Stimulated activated CD4-positive, alpha-beta T cell treated with anti-CD3 and anti-CD28 coated beads, TNF-alpha, amount 100 ng/mL, for 24 hours (primary cell): ENCODE measurements at regions not wholly inside any gene's neighbourhood (a gene's known extent, or its start where the extent isn't known, plus 50 kb on each side); places are given as distances from the start of the nearest gene placed in this dataset.
"Not testable (repeated sequence)": the region's sequence is repeated elsewhere in the genome, so short reads cannot be mapped to it uniquely, and the experiment has no call there.

Experiments
- DNase-seq, 3 experiments: peaks; one replicate each; pipeline ENCODE4 v3.0.0-alpha.2; 2020; ENCODE audit warnings: low read depth in 3 of 3

DNA sequence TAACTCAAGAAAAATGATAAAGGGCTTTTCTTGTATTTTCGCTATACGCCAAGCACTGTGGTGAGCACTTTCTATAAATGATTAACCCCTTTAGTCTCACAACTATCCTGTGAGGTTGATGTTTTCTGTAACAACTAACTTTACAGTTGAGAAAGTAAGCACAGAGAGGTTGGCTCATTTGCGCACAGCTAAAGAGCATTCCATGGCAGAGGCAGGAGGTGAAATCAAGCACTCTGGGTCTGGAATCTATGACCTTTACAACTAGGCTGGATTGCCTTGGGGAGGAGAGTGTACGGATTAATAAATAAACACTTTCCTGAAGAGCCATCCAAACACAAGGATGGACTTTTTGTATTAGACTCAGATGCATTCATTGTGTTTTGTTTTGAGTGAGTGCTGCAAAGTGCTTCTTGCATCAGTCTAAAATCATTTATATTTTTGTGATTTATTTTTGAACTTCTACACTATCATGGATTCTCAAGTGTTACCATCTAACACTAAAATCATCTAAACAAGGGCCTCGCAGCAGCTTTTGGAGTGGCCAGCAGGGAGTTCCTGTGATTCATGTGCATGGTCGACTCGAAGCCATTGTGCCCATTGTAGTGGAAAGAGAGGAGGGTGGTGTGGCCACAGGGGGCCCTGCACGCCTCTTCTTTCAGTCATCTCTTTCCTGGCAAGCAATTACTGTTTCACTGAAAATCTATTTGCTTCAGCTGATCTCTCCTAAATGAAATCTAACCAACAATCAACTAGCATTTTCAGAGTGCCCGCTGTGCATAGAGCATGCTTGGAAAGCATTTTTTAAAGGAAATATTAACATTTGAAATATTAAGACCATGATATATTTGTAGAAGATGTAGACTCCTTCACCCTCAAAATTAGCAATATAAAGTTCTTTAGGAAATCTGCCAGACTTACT, 633.4 kb upstream of the COBL start:
- DNase-seq, result no peak

DNA sequence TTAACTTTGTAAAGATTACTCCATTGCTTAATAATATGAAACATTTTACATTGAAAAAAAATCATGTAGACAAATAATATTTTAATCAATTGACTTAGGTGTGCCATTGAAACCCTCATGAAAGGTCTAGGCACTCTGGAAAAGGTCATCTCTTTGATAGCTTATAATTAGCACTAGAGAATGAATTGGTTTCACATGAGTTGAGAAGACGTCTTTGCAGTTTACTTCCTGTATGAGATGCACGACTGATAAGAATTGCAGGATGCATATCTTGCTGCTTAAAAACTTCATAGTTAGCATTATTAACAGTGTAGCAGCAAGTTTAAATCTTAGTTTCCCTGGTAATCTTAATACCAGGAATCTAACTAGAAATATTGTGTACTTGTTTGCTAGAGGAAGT, 614.2 kb upstream of the COBL start:
- no peak for DNase-seq

DNA sequence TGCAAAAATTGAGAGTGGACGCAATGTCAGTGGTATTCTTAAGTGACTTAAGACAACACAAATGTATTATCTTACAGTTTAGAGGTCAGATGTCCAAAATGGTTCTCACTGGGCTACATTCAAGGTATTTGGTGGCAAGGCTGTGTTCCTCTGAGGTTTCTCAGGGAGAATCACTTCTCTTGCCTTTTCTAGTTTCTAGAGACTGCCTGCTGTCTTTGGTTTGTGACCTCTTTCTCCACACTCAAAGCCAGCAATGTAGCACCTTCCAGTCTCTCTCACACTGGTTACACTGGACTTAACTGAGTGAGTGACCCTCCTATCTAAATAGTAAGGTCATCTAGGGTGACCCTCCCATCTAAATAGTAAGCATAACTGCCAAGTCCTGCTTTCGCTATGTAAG, 613.2 kb upstream of the COBL start:
- no peak for DNase-seq

DNA sequence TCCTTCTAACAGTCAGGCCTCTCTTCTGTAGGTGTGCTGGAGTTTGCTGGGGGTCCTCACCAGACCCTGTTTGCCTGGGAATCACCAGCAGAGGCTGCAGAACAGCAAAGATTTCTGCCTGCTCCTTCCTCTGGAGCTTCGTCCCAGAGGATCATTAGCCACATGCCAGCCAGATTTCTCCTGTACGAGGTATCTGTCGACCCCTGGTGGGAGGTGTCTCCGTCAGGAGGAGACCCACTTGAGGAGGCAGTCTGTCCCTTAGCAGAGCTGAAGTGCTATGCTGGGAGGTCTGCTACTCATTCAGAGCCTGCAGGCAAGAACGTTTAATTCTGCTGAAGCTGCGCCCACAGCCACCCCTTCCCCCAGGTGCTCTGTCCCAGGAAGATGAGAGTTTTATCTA, 611.1 kb upstream of the COBL start:
- DNase-seq, result no peak

DNA sequence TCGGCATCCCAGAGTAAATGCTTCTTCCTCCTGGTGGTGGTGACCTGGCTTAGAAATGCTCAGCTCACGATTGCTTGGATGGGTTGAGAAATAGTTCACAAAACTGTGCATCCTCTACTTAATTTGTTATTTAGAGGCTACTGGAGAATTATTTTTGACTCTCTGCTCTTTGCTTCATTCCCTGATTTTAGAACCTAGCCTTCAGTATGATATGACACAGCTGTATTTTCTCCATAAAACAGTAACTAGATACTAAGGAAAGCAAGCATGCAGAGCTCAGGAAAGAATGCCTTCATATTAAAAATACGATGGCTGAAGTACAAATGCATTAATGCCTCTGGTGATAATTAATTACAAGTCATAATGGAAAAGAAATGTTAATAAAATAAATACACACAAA, 602.0 kb upstream of the COBL start:
- DNase-seq, result no peak

DNA sequence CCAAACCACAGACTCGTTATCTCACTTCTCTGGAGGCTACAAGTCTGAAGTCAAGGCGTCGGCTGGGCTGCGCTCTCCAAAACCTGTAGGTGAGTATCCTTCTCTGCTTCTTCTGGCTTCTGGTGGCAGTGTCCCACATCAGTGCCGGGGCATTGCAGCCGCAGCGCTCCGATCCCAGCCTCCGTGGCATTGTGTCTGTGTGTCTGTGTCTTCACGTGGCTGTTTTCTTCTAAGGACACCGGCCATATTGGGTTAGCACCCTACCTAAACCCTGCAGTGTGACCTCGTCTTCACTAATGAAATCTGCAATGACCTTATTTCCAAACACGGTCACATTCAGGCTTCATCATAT, 584.9 kb upstream of the COBL start:
- no peak for DNase-seq

DNA sequence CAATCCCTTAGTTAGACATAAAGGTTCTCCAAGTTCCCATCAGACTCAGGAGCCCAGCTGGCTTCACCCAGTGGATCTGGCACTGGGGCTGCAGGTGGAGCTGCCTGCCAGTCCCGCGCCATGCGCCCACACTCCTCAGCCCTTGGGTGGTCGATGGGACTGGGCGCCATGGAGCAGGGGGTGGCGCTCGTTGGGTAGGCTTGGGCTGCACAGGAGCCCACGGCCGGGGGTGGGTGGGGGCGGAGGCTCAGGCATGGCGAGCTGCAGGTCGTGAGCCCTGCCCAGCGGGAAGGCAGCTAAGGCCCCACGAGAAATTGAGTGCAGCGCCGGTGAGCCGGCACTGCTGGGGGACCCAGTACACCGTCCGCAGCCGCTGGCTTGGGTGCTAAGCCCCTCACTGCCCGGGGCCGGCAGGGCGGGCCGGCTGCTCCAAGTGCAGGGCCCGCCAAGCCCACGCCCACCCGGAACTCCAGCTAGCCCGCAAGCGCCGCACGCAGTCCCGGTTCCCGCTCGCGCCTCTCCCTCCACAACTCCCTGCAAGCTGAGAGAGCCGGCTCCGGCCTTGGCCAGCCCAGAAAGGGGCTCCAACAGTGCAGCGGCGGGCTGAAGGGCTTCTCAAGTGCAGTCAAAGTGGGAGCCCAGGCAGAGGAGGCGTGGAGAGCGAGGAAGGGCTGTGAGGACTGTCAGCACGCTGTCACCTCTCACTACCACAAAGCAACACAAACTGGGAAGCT, 584.3 kb upstream of the COBL start:
- DNase-seq, result not testable (repeated sequence)

DNA sequence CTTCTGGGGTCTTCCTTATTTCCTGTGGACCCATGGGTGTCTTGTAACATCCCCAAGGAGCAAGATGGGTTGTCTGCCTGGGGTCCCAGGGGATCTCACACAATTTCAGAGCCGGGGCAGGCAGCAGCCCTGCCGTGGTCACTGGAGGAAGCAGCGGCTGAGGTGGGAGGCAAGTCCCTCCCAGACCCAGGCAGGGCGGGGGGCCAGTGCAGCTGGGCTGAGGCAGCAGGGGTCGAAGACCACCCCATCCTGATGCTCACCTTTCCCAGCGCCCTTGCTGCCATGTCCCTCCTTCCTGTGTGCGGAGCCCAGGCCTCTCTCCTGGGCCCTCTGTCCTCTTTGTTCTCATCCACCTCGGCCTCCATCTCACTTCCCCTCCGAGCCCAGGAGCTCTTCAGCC, 583.0 kb upstream of the COBL start:
- no peak for DNase-seq

DNA sequence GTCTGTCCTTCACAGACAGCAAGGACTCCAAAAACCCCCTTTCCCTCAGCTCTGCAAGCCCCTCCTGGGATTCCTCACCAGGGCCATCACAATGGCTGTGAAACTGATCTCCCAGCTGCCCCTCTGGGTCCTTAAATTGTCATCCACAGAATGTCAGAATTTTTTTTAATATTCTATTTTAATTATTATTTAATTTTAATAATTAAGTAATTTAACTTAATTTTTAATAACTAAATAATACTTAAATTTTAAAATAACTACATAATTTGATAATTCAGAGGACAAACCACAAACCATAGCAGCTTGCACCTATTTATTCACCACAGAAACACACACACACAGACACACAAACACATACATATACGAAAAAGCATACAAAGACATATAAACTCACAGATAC, 565.8 kb upstream of the COBL start:
- no peak for DNase-seq

DNA sequence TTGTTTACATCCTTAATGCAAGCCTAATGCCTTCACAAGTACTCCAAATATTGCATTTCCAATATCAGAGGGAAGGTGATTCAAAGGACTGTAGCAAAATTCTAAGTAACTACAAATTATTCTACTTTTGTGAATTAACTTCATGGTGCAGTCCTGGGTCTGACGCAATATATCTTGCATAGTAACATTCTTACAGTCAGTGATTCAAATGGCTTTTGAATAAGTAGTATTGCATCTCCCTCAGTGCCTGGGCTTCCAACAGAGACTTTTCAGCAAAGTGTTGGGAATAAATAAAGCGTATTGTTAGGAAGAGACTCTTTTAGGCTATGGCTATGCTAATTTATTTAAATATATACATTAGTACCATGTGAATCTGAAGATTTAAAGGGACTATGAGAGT, 564.7 kb upstream of the COBL start:
- DNase-seq, result no peak

DNA sequence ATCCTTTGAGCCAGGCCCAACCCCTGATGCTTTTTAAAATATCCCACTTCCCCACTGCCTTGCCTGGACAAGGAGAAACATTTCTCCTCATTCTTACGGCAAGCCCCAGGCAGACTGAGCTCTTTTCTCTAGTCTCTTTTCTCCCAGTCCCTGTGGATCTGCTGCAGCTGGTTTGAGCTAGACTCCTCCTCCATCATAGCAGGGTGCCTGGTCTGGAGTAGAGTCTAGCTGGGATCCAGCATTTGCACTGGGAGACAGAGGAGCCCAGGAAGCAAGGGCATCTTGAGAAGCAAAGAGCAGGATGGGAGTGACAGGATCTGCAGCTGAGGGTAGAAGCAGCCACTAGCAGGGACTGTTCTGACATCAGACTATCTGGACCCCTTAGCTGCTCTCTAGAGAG, 562.3 kb upstream of the COBL start:
- no peak for DNase-seq

DNA sequence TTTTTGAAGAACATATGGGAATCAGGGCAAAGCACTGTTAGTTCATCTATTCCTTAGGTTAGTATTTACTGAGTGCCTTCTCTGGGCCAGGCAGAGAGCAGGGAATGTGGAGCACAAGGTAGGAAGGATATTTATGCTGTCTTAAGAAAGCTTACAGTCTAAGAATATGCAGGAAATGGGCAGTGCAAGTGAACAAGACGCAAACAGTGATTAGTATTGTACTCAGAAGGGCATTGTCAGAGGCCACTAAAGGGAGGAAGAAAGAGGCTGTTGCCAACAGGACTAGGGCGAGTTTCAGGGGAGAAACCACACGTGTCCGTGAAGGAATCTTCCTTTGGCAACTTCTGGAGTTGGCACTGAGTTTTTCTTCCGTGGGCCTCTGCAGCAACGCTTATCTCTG, 552.8 kb upstream of the COBL start:
- DNase-seq, result no peak

DNA sequence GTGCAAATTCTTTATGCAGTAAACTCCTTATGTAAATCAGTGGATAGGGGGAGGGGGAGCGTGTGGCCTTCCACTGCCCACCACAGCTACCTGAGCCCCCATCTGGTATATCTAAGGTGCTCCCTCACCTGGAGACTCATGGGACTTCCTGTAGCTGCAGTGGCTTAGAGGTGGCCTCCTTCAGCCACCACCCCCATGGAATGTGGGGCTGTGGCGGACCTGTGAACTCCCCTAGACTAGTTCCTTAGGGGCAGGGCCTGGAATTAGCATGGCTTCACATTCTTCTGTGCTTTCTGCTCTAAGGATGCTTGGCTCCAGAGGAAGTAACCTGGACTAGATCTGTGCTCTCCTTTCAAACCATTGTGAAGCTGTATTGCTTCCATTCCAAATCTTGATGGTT, 550.5 kb upstream of the COBL start:
- DNase-seq, result no peak

DNA sequence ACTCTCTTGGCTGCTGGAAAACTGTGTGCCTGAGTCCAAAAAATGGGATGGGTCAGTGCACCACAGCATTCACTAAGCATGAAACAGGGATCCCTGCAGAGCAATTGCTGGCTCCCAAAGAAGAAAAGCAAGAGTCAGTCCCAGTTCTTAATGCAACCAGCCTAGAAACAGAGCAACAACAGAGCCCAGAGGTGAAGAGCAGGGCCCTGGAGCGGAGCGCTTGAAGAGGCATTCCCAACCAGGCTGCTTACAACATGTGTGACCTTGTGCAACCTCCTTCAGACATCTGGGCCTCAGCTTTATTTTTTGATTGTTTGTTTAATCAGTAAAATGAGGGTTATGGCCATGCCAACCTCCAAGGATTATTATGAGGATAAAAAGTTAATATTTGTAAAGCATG, 543.7 kb upstream of the COBL start:
- DNase-seq, result no peak

DNA sequence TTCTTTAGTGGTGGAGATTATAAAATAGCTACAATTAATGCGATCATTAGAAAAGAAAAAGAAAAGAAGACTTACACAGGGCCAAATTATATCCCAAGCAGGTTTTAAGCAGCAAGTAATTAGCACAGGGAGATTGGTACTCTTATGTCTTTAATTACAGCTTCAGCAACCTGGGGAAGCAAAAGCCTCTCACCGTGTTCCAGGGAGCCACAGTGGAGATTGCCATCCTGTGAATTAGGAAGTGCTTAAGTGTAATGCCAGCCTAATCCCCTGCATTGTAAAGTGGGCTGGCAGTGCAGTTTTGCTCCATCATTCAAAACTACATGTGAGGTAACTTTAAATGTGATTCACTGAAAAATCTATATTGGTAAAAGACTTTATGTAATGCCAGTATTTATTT, 533.5 kb upstream of the COBL start:
- no peak for DNase-seq

DNA sequence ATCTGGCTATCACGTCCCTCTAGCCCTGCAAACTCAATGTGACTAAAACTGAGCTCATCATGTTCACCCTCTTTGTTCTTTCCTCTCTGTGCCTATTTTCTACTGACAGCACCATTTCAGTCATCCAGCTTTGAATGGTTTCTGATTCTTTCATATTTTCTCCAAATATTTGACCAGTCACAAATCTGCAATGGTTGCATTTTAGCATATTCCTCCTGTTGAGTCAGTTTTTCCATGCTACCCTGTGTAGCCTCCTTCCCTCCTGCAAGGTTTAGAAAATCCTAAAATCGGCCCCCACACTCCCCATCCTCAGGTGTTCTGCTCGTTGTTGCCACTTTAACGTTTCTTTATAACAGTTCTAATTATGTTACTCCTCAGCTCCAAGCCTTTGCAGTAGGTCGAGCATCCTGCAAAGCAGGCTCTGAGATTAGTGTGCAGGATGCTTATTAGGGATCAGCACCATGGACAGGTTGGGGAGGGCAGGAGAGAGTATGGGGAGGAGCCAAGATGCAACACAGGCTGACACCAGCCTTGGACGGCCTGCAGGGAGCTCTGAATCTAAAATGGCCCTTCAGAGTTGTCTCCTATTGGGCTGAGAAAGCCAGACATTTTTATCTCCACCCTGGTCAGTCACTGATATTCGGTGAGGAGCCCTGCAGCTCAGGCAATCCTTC, 531.0 kb upstream of the COBL start:
- no peak for DNase-seq

DNA sequence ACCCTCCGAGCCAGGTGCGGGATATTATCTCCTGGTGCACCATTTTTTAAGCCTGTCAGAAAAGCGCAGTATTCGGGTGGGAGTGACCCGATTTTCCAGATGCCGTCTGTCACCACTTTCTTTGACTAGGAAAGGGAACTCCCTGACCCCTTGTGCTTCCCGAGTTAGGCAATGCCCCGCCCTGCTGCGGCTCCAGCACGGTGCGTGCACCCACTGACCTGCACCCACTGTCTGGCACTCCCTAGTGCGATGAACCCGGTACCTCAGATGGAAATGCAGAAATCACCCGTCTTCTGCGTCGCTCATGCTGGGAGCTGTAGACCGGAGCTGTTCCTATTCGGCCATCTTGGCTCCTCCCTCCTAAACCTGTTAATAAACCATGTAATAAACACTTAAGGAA, 522.5 kb upstream of the COBL start:
- DNase-seq, result not testable (repeated sequence)

DNA sequence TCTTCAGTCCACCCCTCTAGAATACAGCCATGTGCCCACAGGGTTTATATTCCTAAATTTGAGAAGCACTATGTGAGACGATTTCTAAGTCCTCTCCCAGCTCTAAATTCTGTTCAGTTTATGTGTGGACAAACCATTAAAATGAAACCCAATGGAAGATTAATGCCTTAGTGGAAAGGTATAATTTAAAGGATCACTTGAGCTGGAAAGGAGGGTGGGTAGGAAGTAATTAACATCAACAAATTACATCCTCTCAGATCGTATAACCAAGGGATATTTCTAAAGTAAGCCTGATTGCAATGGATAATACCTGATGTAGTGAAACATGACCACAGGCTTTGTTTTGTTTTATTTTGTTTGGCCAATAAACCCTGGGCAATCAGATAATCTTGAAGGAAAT, 511.0 kb upstream of the COBL start:
- no peak for DNase-seq

DNA sequence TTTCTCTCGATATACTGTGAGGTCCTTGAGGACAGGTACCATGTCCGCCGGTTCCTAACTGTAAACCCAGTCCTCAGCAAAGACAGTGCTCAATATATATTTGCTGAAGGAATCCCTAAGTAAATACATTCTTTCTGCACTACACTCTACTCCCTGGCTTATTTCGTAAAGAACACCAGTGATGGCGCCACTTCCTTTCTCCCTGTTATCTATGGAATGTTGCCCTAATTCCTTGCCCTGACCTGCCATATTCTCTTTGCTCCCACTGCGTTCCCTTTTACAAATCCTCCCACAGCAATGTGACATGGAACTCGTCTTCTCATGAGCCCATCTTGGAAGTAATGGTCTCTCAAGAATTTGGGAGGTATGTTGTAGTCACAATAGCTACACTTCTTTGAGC, 507.4 kb upstream of the COBL start:
- no peak for DNase-seq

DNA sequence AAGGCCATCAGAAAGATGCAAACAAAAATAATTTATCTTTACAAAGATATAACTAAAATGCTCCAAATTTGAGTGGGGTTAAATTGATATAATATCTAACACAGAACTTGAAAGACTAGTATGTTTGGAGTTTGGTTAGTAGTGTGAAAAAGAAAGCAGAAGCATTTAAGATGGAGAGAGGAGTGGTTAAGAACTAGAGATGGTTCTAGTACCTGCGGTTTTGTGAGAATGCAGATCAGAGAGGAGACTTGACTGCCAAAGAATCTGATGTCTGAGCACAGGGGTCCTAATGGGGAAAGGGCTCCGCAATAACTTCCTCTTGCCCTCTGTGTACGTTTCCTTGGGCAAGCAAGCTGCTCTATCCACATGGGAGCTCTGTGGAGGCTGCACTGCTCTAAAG, 506.8 kb upstream of the COBL start:
- DNase-seq, result no peak

DNA sequence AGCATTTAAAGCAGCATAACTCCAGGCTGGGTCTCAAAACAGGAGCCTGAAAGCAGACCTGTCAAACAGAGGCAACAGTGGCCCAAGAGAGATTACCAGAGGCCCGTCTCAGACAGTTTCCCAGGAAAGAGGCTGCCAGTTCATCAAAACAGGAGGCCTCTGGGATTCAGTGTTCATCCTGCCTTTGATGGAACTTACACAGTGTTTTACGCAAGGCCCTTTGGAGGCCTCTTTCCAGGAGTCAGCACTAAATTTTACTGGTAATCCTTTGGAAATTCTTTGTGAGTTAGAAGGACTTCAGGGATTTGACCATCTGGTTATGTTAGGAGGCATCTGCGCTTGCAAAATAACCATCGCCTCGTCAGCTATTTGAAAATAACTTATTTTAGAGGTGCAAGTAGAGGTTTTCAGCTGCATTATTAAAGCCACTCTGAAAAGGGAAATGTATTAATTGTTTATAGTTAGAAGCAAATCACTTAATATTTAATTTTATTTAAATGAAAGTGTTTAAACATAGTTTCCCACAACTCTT, 501.2 kb upstream of the COBL start:
- DNase-seq, result no peak

DNA sequence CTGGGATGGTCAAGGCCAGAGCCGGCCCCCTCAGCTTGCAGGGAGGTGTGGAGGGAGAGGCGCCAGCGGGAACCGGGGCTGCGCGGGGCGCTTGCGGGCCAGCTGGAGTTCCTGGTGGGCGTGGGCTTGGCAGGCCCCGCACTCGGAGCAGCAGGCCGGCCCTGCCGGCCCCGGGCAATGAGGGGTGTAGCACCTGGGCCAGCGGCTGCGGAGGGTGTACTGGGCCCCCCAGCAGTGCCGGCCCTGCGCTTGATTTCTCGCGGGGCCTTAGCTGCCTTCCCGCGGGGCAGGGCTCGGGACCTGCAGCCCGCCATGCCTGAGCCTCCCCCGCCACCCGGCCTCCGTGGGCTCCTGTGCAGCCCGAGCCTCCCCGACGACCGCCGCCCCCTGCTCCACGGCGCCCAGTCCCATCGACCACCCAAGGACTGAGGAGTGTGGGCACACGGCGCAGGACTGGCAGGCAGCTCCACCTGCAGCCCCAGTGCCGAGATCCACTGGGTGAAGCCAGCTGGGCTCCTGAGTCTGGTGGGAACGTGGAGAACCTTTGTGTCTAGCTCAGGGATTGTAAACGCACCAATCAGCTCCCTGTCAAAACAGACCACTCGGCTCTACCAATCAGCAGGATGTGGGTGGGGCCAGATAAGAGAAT, 489.3 kb upstream of the COBL start:
- DNase-seq, result not testable (repeated sequence)
